OCI-LY3 (cell line): ENCODE measurements at regions not wholly inside any gene's neighbourhood (a gene's known extent, or its start where the extent isn't known, plus 50 kb on each side); places are given as distances from the start of the nearest gene placed in this dataset.

Experiments
- H2AFZ ChIP-seq: fragments of 200-600, 300-600 bp; shearing (Covaris generic); 2 replicates; pipeline ENCODE4 v1.6.0; 2014; ENCODE audit warnings: antibody characterized with exemption, low read depth, low read length
- H3K27ac ChIP-seq: fragments of 200-600, 300-600 bp; sonication (generic); 2 replicates; pipeline ENCODE4 v1.5.1; 2014; ENCODE audit warnings: mild to moderate bottlenecking, low read length, moderate library complexity, mixed read lengths
- H3K27me3 ChIP-seq: fragments of 200-600, 300-600 bp; sonication (generic); 2 replicates; pipeline ENCODE4 v1.6.1; 2014; ENCODE audit warnings: low read depth, low read length, mixed read lengths
- H3K36me3 ChIP-seq: fragments of 200-600, 300-600 bp; sonication (generic); replicated peaks from 2 replicates; pipeline ENCODE3; 2014; ENCODE audit warnings: low read depth, low read length, mixed read lengths
- H3K4me1 ChIP-seq: fragments of 300-600, 200-600 bp; sonication (generic); 2 replicates; pipeline ENCODE4 v1.6.1; 2014; ENCODE audit warnings: low read length, mixed read lengths
- H3K4me2 ChIP-seq: fragments of 200-600, 300-600 bp; sonication (generic); 2 replicates; pipeline ENCODE4 v1.6.1; 2014; ENCODE audit warnings: low read length, mixed read lengths
- H3K4me3 ChIP-seq: fragments of 300-600, 200-600 bp; sonication (generic); 2 replicates; pipeline ENCODE4 v1.5.1; 2014; ENCODE audit warnings: antibody characterized with exemption, mild to moderate bottlenecking, low read length, moderate library complexity
- H3K79me2 ChIP-seq: fragments of 300-600, 200-600 bp; shearing (Covaris generic); 2 replicates; pipeline ENCODE4 v1.6.1; 2014; ENCODE audit warnings: mild to moderate bottlenecking, low read length, mixed read lengths
- H3K9ac ChIP-seq: fragments of 300-600, 200-600 bp; shearing (Covaris generic); 2 replicates; pipeline ENCODE4 v1.6.0; 2014; ENCODE audit warnings: mild to moderate bottlenecking, low read length, moderate library complexity
- H3K9me3 ChIP-seq: fragments of 200-600, 300-600 bp; shearing (Covaris generic); 2 replicates; pipeline ENCODE4 v1.6.1; 2014; ENCODE audit warnings: low read length, mixed read lengths; ENCODE audit not compliant: insufficient read depth
- H4K20me1 ChIP-seq: fragments of 200-600, 300-600 bp; sonication (generic); 2 replicates; pipeline ENCODE4 v1.6.1; 2016; ENCODE audit warnings: low read length, mixed read lengths; ENCODE audit not compliant: insufficient read depth
- EZH2phosphoT487 ChIP-seq: fragments of 200-600 bp; shearing (Covaris generic); IDR thresholded peaks from 2 replicates; pipeline ENCODE4 v1.6.1; 2018; ENCODE audit warnings: antibody characterized with exemption, mixed run types, low read depth
- TF ChIP-seq, protein P1 (sequence below): fragments of 200-600, 300-600 bp; sonication (generic); IDR thresholded peaks from 2 replicates; pipeline ENCODE4 v1.5.1; 2014; ENCODE audit warnings: antibody characterized with exemption, low read length, low read depth

DNA sequence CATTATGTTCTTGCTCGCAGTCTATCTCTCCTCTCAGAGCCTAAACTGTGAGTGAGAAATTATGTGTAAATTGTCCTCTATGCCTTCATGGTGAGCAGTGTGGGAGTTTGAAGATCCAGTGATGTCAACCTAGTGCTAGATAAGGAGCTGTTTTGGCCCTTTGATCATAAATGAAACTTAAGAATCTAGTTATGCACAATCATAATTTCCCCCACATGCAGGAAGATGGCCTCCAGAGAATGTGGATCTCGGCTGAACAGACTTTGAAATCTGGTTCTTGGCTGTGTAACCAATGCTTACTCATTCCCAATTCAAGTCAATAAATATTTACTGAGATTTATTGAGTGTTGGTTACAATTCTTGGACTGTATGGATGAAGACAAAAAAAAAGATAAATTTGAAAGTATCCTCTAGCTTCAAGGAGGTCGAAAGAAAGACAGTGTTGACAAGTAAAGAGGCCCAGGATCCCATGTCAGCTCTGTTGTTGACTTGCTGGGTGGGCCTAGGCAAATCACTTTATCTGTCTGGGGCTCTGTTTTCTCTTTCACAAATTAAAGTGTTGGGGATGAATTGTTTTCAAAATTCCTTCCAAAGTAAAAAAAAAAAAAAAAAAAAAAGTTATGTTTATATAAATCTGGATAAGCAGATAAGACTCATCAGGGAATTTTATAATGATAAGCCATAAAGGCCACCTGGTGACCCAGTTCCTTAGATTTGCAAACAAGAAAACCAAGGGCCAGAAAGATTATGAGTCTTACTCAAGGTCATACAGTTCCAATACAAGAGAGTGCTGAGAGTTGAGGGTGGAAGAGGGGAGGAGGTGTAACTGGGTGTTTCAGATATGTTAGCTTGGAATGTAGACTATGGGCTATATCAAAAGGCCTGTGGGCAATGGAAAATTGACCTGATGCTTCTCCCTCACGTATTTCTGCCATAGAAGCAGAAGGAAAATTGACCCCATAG lies 969.9 kb downstream of the KCNMA1 start:
- no peaks in the 10 kb centered on the region for H3K79me2 ChIP-seq
- H3K27me3 ChIP-seq: no peaks in the 10 kb centered on the region
- no peak for TF ChIP-seq EZH2phosphoT487
- TF ChIP-seq, protein P1, sequence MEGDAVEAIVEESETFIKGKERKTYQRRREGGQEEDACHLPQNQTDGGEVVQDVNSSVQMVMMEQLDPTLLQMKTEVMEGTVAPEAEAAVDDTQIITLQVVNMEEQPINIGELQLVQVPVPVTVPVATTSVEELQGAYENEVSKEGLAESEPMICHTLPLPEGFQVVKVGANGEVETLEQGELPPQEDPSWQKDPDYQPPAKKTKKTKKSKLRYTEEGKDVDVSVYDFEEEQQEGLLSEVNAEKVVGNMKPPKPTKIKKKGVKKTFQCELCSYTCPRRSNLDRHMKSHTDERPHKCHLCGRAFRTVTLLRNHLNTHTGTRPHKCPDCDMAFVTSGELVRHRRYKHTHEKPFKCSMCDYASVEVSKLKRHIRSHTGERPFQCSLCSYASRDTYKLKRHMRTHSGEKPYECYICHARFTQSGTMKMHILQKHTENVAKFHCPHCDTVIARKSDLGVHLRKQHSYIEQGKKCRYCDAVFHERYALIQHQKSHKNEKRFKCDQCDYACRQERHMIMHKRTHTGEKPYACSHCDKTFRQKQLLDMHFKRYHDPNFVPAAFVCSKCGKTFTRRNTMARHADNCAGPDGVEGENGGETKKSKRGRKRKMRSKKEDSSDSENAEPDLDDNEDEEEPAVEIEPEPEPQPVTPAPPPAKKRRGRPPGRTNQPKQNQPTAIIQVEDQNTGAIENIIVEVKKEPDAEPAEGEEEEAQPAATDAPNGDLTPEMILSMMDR: no peak
- H3K9me3 ChIP-seq: no peaks in the 10 kb centered on the region
- H3K36me3 ChIP-seq: no peaks in the 10 kb centered on the region
- no peak overlapping the region for H3K27ac ChIP-seq
- no peak overlapping the region for H3K4me2 ChIP-seq
- no peaks in the 10 kb centered on the region for H3K4me1 ChIP-seq
- H3K4me3 ChIP-seq: no peak overlapping the region
- no peak overlapping the region for H3K9ac ChIP-seq
- H4K20me1 ChIP-seq: no peaks in the 10 kb centered on the region
- no peak overlapping the region for H2AFZ ChIP-seq

- H3K9ac ChIP-seq: no peak overlapping the region
- H2AFZ ChIP-seq: no peak overlapping the region
- H4K20me1 ChIP-seq: no peaks in the 10 kb centered on the region
- H3K4me3 ChIP-seq: no peak overlapping the region
- no peaks in the 10 kb centered on the region for H3K9me3 ChIP-seq
- no peak overlapping the region for H3K4me2 ChIP-seq
- H3K27ac ChIP-seq: no peak overlapping the region
- H3K4me1 ChIP-seq: no peaks in the 10 kb centered on the region
- H3K27me3 ChIP-seq: no peaks in the 10 kb centered on the region
- H3K36me3 ChIP-seq: no peaks in the 10 kb centered on the region
- TF ChIP-seq, protein P1: no peak
- TF ChIP-seq EZH2phosphoT487: no peak
- H3K79me2 ChIP-seq: no peaks in the 10 kb centered on the region
These were observed 970.7 kb downstream of the KCNMA1 start for GRCh38 chr10:76666891-76667290.

DNA sequence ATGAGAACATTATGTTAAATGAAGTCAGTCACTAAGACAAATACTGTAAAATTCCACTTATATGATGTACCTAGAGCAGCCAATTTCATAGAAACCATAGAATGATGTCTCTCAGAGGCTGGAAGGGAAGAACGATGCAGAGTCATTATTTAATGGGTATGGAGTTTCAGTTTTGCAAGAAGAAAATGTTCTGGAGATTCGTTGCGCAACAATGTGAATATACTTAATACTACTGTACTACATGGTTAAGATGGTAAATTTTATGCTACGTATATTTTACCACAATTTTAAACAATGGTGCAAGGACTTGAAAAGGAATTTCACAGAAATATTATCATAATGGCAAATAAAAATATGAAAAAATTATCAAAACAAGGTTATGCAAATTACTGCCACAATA lies 972.6 kb downstream of the KCNMA1 start:
- Histone ChIP-seq H4K20me1 (no peaks in the 10 kb centered on the region), H3K27me3 (no peaks in the 10 kb centered on the region), H3K36me3 (no peaks in the 10 kb centered on the region), H3K9me3 (no peaks in the 10 kb centered on the region), H3K9ac (no peak overlapping the region), H3K27ac (no peak overlapping the region), H3K4me2 (no peak overlapping the region), H3K4me3 (no peak overlapping the region), H3K79me2 (no peaks in the 10 kb centered on the region), H3K4me1 (no peaks in the 10 kb centered on the region), H2AFZ (no peak overlapping the region)
- no peak for TF ChIP-seq EZH2phosphoT487
- TF ChIP-seq, protein P1: no peak

DNA sequence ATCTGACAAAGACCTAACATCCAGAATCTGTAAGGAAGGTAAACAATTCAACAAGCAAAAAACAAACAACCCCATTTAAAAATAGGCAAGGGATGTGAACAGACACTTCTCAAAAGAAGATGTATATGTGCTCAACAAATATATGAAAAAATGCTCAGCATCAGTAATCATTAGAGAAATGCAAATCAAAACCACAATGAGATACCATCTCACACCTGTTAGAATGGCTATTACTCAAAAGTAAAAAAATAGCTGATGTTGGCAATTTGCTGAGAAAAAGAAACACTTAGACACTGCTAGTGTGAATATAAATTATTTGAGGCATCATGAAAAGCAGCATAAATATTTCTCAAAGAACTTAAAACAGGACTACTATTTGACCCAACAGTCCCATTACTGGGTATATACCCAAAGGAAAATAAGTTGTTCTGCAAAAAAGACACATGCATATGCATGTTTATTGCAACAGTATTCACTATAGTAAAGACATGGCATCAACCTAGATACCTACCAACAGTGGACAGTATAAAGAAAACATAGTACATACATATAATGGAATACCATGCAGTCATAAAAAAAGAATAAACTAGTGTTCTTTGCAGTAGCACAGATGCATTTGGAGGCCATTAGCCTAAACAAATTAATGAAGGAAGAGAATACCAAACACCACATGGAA lies 980.1 kb downstream of the KCNMA1 start:
- no peak overlapping the region for H3K9ac ChIP-seq
- no peak overlapping the region for H3K4me2 ChIP-seq
- no peaks in the 10 kb centered on the region for H3K27me3 ChIP-seq
- H3K27ac ChIP-seq: no peak overlapping the region
- no peaks in the 10 kb centered on the region for H3K9me3 ChIP-seq
- H3K79me2 ChIP-seq: no peaks in the 10 kb centered on the region
- H2AFZ ChIP-seq: no peak overlapping the region
- no peaks in the 10 kb centered on the region for H3K36me3 ChIP-seq
- no peaks in the 10 kb centered on the region for H4K20me1 ChIP-seq
- H3K4me3 ChIP-seq: no peak overlapping the region
- TF ChIP-seq, protein P1: no peak
- H3K4me1 ChIP-seq: no peaks in the 10 kb centered on the region
